ENCODE measurements at regions not wholly inside any gene's neighbourhood (a gene's known extent, or its start where the extent isn't known, plus 50 kb on each side); places are given as distances from the start of the nearest gene placed in this dataset.
"Not testable (repeated sequence)": the region's sequence is repeated elsewhere in the genome, so short reads cannot be mapped to it uniquely, and the experiment has no call there.

DNA sequence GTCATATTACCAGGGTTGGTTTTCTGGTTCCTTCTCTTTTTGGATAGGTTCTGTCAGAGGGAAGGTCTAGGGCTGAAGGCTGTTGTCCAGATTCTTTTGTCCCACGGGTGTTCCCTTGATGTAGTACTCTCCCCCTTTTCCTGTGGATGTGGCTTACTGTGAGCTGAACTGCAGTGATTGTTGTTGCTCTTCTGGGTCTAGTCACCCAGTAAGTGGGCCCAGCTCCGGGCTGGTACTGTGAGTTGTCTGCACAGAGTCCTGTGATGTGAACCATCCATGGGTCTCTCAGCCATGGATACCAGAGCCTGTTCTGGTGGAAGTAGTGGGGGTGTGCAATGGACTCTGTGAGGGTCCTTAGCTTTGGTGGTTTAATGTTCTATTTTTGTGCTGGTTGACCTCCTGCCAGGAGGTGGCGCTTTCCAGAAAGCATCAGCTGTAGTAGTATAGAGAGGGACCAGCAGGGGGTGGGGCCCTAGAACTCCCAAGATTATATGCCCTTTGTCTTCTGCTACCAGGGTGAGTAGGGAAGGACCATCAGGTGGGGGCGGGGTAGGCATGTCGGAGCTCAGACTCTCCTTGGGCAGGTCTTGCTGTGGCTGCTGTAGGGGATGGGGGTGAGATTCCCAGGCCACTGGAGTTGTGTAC lies 99.4 kb upstream of the CHST15 start:
- TF ChIP-seq, protein P1, sequence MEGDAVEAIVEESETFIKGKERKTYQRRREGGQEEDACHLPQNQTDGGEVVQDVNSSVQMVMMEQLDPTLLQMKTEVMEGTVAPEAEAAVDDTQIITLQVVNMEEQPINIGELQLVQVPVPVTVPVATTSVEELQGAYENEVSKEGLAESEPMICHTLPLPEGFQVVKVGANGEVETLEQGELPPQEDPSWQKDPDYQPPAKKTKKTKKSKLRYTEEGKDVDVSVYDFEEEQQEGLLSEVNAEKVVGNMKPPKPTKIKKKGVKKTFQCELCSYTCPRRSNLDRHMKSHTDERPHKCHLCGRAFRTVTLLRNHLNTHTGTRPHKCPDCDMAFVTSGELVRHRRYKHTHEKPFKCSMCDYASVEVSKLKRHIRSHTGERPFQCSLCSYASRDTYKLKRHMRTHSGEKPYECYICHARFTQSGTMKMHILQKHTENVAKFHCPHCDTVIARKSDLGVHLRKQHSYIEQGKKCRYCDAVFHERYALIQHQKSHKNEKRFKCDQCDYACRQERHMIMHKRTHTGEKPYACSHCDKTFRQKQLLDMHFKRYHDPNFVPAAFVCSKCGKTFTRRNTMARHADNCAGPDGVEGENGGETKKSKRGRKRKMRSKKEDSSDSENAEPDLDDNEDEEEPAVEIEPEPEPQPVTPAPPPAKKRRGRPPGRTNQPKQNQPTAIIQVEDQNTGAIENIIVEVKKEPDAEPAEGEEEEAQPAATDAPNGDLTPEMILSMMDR (IDR thresholded peaks at IDR 0.05): not testable (repeated sequence)
- not testable (repeated sequence) for TF ChIP-seq POLR2A (IDR thresholded peaks at IDR 0.05)

Data from suprapubic skin (tissue), 3 donors.